ENCODE measurements at regions not wholly inside any gene's neighbourhood (a gene's known extent, or its start where the extent isn't known, plus 50 kb on each side); places are given as distances from the start of the nearest gene placed in this dataset.

- DNase-seq, result no peak
Observed at GRCh38 chr20:22216984-22217383, 367.4 kb downstream of the FOXA2 start.

DNA sequence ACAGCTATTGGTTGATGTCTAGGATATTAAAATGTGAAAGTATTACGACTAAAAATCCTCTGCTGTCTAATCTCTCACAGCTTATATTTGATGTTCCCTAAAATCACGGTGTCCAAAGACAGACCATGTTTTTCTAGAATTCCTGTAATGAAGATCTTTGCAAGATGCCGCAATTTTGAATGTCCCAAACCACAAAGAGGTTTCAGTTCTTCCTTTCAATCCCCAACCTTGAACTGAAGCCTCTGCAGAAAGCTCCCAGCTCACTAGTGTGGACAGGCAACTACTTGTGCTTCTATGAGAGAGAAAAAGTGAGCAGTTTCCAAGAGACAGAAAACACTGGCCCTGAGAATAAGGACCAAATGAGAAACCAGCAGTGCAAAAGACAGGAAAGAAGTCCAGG, 370.1 kb downstream of the FOXA2 start:
- DNase-seq, result no peak

DNA sequence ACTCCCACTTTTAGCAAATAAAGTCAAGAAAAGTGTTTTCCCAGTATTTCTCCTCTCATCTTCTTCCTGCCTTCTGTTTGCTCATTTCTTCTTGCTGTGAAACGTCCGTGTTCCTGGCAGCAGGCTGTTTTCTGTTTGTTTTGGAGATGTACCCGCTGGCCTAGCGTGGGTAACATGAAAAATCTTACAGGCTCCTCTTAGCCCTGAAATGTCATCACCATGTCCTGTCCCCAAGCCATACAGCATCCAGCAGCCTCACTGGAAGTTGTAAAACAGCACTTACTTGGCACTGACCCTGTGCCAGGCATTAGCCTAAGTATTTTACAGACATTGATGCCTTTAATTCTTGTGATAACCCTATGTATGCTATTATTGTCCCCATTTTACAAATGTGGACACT, 371.1 kb downstream of the FOXA2 start:
- DNase-seq, result no peak

- DNase-seq, result no peak
Observed at GRCh38 chr20:22207280-22207679, 377.1 kb downstream of the FOXA2 start.

GRCh38 chr20:22204801-22205200, 379.6 kb downstream of the FOXA2 start:
- DNase-seq, result no peak

- no peak for DNase-seq
Observed at GRCh38 chr20:22182148-22182547, 402.2 kb downstream of the FOXA2 start.

DNA sequence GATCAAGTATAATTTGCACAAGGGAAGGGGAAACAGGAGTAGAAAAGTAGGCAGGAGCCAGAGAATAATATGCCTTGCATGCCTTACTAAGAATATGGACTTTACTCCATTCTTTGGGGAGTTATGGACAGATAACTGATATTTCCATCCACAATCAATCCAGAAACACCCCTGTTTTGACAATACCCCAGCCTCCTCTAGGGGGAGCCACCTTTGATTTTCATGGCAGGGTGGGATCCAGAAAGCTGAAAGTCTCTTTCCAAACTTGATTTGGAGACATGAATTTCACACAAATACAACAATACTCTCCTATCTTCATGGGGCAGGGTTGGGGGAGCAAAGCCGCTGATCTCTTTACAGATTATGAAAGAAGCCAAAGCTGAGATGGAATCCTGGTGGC, 404.1 kb downstream of the FOXA2 start:
- DNase-seq, result no peak

DNA sequence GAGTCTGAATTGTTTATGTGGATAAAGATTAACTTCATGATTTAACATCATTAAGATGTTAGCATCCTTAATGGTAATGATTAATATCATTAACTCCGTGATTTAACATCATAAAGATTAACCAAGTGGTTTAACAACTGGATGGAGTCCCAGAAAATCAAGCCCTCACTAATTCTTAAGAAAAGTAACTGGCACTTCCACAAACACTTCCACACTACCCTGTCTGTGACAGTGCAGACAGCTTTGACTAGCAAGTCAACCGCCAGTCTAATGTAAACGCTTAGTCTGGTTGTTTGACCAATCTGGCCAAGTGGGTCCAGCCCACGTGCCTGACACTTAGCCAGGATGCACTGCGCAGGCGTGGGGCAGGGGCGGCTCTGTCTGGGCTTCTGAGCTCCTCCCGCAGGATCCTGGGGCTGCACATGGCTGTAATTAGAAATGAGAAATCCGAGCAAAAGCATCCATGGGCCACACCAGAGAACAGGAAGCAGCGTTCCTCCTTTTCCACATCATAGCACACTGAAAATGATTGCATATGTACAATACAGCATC, 424.2 kb downstream of the FOXA2 start:
- DNase-seq, result peak; percentile 58

- no peak for DNase-seq
Observed at GRCh38 chr20:22159276-22159675, 425.1 kb downstream of the FOXA2 start.

GRCh38 chr20:22127587-22127986, 422.1 kb downstream of the PAX1 start:
- DNase-seq, result no peak

DNA sequence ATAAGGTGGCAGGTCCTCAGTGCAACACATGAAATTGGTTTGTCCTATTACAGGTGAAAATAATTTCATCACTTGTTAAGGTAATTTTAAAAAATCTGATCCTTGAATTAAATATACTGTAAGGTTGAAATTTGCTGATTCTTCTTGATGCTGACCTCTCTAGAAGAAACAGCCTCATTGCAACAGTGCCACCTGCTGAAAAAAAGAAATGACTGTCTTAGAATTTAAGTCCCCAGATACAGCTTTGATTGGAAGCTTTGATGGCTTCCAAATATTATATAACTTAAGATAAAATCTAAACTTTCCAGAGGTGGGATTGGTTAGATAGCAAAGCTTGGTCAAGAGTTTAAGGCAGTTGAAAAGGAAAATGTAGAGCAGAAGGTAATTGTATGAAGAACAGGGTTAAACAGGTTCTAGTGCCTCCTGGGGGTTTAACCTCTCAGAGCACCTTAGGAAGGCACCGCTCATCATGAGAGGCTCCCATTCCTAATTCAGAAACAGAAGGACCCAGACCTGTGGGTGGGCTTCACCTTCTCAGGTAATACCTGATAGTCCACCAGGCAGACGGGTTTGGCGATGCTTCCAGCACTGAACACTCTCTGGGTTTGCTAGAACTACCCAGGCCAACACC, 401.0 kb downstream of the PAX1 start:
- peak; percentile 25 for DNase-seq

DNA sequence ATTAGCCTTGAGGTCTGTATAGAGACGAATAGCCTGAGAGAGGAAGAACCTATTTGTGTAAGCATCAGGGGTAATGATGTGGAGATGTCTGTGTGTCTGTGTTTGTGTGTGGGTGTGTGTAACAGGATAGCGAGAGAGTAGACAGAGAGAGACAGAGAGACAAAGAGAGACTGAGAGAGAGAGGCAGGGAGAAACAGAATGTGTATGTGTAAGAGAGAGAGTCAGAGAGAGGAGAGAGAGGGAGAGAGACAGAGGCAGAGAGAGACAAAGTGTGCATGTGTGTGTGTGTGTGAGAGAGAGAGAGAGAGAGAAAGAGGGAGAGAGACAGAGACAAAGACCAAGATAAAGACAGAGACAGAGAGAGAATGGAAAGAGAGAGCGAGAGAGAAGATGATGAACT, 396.1 kb downstream of the PAX1 start:
- DNase-seq, result no peak

DNA sequence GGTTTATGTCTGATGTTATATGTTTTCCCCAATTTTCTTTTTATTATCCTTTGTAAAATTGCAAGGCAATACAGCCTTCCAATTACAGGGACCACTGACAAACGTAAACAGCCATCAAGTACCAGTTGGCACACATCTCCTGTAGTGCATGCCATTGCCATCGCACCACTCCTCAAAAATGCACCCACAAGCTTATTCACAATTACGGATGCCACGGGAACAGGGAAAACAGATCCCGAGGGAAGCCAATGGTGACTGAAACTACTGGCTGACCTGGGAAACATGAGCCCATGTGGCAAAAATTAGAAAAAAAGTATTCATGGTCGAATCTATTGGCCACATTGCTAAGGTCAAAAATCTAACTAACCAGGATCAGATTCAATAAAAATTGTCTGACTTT, 395.2 kb downstream of the PAX1 start:
- peak; percentile 17 for DNase-seq

- DNase-seq, result no peak
Observed at GRCh38 chr20:22099348-22099747, 393.9 kb downstream of the PAX1 start.

DNA sequence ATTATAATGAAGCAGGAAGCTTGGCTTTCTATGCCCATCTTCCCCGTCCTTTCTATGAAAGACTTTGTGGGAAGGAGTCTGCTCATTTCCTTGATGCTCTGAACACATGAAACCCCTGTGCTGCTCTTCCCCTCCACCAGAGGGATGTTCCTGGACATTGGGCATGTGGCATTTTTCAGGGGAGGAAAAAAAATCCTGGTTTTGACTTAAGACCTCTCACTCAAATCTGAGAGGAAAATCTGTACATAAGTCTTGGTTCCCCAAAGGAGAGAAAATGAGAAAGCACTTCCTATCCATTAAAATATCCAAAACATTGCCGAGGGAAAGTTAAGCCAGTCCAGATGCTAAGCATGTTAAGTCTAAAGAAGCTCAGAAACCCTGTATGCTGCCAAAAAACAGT, 393.0 kb downstream of the PAX1 start:
- no peak for DNase-seq

DNA sequence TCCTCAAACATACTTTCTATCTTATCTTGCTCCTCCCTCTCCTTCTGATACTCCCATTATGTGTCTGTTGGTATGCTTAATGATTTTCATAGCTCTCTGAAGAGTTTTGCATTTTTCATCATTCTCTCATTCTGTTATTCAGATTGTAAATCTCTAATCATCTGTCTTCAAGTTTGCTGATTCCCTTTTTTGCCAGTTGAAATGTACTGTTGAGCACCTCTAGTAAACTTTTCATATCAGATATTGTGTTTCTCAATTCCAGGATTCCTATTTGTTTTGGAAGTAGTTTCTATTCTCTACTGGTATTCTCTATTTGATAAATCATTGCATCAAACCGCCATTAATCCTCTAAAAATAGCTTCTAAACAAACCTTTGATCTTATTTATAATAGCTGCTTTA, 387.7 kb downstream of the PAX1 start:
- DNase-seq, result no peak

DNA sequence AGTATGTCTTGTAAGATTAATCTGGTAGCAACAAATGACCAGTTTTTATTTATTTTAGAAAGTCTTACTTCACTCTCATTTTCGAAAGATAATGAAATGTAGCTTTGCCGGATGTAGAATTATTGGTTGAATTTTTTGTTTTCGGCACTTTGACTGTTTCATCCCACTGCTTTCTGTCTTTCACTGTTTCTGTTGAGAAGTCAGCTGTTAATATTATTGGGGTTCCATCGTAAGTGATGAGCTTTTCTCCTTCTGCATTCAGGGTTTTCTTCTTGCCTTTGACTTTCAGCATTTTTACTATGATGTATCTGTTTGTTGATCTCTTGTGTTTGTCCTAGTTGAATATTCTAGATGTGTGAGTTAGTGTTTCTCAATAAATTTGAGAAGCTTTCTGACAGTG, 383.4 kb downstream of the PAX1 start:
- DNase-seq, result no peak

DNA sequence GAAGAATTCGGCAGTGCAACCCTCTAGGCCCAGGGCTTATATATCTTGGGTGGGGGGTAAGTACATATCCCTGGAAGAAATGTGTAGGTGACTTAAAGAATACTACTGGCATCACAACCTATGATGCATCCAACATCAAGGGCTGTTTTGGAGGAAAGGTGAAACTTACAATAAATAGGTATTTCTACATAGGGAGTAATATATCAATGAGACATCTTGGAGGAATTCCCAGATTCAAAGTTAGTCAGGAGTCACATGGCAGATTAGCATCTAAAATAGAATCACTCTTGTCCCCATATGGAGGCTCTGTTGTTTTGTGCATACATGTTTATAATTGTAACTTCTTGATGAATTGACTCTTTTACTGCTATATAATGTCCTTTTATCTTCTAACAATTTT, 375.5 kb downstream of the PAX1 start:
- DNase-seq, result no peak

- DNase-seq, result no peak
Observed at GRCh38 chr20:22074635-22075034, 369.2 kb downstream of the PAX1 start.

- no peak for DNase-seq
Observed at GRCh38 chr20:22071841-22072240, 366.4 kb downstream of the PAX1 start.

- DNase-seq, result peak; percentile 82
Observed at GRCh38 chr20:22070610-22071058, 365.2 kb downstream of the PAX1 start.

- DNase-seq, result no peak
Observed at GRCh38 chr20:22063753-22064152, 358.3 kb downstream of the PAX1 start.

GRCh38 chr20:22062874-22063273, 357.4 kb downstream of the PAX1 start:
- no peak for DNase-seq

- no peak for DNase-seq
Observed at GRCh38 chr20:22060610-22061009, 355.1 kb downstream of the PAX1 start.

DNA sequence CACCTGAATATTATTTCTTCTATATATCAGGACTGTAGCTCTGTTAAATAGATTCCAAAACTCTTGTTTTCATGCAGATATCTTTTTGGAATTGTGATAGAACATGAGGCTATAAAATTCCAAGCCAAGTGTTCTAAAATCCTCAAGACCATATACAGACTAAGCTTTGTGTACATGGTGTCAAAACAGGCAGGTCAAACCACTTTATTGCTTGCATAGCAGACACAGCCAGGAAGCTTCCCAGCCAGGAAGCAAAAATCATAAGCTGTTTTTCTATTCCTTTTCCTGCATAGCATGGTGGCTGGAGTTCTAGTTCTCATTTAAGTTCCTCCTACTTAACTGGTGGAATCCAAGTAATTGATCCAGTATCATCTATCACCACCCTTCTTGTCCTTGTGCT, 353.3 kb downstream of the PAX1 start:
- no peak for DNase-seq

All from femur (tissue), 1 donor.